DND-41 (cell line): ENCODE measurements at regions not wholly inside any gene's neighbourhood (a gene's known extent, or its start where the extent isn't known, plus 50 kb on each side); places are given as distances from the start of the nearest gene placed in this dataset.

ENCODE experiments used
- EZH2 ChIP-seq: IDR thresholded peaks from 3 replicates; pipeline ENCODE4 v1.6.1; 2012; ENCODE audit warnings: borderline replicate concordance, low read depth, mild to moderate bottlenecking, moderate library complexity, low read length, inconsistent platforms; ENCODE audit not compliant: severe bottlenecking
- TF ChIP-seq, protein P1 (sequence below): IDR thresholded peaks from 2 replicates; pipeline ENCODE4 v1.5.1; 2012; ENCODE audit warnings: borderline replicate concordance, low read length, moderate library complexity, mild to moderate bottlenecking; ENCODE audit not compliant: poor library complexity, severe bottlenecking; ENCODE audit errors: extremely low read depth

DNA sequence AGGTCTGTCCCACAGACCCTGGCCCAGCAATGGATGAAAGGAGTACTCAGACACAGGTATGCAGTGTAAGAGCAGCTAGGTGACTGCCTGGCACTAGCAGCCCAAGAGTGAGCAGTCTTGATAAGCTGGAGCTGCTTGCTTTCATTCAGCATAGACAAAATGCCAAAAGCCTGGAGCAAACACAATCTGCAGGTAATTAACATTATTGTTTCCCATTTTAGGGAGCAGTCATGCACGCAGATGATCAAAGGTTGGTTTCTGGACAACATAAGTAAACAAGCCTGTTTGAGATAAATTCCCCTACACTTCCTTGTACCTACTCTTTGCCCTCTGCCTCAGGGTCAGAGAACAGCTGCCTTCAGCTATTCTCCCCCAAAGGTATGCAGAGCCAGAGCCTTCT, 73.7 kb upstream of the MSTN start:
- TF ChIP-seq, protein P1, sequence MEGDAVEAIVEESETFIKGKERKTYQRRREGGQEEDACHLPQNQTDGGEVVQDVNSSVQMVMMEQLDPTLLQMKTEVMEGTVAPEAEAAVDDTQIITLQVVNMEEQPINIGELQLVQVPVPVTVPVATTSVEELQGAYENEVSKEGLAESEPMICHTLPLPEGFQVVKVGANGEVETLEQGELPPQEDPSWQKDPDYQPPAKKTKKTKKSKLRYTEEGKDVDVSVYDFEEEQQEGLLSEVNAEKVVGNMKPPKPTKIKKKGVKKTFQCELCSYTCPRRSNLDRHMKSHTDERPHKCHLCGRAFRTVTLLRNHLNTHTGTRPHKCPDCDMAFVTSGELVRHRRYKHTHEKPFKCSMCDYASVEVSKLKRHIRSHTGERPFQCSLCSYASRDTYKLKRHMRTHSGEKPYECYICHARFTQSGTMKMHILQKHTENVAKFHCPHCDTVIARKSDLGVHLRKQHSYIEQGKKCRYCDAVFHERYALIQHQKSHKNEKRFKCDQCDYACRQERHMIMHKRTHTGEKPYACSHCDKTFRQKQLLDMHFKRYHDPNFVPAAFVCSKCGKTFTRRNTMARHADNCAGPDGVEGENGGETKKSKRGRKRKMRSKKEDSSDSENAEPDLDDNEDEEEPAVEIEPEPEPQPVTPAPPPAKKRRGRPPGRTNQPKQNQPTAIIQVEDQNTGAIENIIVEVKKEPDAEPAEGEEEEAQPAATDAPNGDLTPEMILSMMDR, result no peak
- no peak for TF ChIP-seq EZH2
